Upper lobe of right lung (tissue), 1 donor: ENCODE measurements at regions not wholly inside any gene's neighbourhood (a gene's known extent, or its start where the extent isn't known, plus 50 kb on each side); places are given as distances from the start of the nearest gene placed in this dataset.

Experiments
- ATAC-seq: fragments of 200-7000 bp; cut with Tn5 transposase; one replicate; pipeline ENCODE4 v1.9.1; 2020; ENCODE audit warnings: mild to moderate bottlenecking, moderate library complexity
- DNase-seq: peaks from one replicate; pipeline ENCODE4 v3.0.0-alpha.2; 2020
- H3K27ac ChIP-seq: fragments of 200-600 bp; one replicate; pipeline ENCODE4 v1.8.0; 2022
- H3K27me3 ChIP-seq: fragments of 200-600 bp; one replicate; pipeline ENCODE4 v1.8.0; 2022; ENCODE audit warnings: mild to moderate bottlenecking
- H3K36me3 ChIP-seq: fragments of 200-600 bp; one replicate; pipeline ENCODE4 v1.8.0; 2022
- H3K4me1 ChIP-seq: fragments of 200-600 bp; one replicate; pipeline ENCODE4 v1.8.0; 2022
- H3K4me3 ChIP-seq: fragments of 200-600 bp; one replicate; pipeline ENCODE4 v1.8.0; 2022; ENCODE audit warnings: mild to moderate bottlenecking
- H3K9me3 ChIP-seq: fragments of 200-600 bp; one replicate; pipeline ENCODE4 v1.8.0; 2022
- intact Hi-C: fragments of 100-400 bp; cut with DNase I; formaldehyde crosslinking; loops from one replicate; pipeline ENCODE4 v1.11.0; 2022
- TF ChIP-seq, protein P1 (sequence below): fragments of 200-600 bp; IDR thresholded peaks from one replicate; pipeline ENCODE4 v1.8.0; 2022; ENCODE audit warnings: antibody characterized with exemption
- donor health status: DM: no; HTN: yes; CAD: no; lungs with severe emphysema.

DNA sequence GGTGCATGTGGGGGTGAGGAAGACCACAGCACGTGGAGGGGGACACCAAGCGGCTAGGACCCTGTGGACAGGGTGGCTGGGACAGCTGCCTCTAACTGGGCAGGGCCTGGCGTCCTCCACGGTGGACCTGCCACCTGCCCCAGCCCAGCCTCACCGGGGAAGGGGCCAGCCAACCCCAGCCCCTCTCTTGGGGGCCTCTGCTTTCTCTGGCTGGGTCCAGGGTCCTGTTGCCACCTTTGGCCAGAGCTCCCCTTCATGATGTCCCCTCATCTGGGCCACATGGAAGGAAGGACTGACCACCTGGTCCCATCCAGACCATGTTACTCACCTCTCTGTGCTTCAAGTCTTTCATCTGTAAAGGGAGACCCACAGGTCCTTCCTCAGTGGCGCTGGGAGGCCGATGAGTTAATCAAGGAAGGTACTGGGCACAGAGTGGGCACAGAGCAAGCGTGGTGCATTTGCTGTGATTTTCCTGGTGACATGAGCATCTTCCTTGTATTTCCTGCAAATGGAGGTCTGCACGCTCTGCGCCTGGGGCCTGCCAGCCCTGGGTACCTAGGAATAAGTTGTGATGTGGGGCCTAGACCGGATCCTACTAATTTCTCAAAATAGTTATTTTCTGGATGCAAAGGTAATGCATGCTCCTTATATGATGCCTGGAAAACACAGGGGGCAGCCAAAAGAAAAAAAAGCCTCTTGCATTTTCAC lies 538.4 kb downstream of the TBC1D22A start:
- DNase-seq (no peak), ATAC-seq (no peak)
- H3K27me3 ChIP-seq = no peaks in the 10 kb centered on the region
- no peak overlapping the region for H3K27ac ChIP-seq
- H3K36me3 ChIP-seq = no peaks in the 10 kb centered on the region
- intact Hi-C loops = no loop called here
- H3K4me3 ChIP-seq = no peak overlapping the region
- TF ChIP-seq, protein P1, sequence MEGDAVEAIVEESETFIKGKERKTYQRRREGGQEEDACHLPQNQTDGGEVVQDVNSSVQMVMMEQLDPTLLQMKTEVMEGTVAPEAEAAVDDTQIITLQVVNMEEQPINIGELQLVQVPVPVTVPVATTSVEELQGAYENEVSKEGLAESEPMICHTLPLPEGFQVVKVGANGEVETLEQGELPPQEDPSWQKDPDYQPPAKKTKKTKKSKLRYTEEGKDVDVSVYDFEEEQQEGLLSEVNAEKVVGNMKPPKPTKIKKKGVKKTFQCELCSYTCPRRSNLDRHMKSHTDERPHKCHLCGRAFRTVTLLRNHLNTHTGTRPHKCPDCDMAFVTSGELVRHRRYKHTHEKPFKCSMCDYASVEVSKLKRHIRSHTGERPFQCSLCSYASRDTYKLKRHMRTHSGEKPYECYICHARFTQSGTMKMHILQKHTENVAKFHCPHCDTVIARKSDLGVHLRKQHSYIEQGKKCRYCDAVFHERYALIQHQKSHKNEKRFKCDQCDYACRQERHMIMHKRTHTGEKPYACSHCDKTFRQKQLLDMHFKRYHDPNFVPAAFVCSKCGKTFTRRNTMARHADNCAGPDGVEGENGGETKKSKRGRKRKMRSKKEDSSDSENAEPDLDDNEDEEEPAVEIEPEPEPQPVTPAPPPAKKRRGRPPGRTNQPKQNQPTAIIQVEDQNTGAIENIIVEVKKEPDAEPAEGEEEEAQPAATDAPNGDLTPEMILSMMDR = no peak
- no peaks in the 10 kb centered on the region for H3K9me3 ChIP-seq
- no peaks in the 10 kb centered on the region for H3K4me1 ChIP-seq

DNA sequence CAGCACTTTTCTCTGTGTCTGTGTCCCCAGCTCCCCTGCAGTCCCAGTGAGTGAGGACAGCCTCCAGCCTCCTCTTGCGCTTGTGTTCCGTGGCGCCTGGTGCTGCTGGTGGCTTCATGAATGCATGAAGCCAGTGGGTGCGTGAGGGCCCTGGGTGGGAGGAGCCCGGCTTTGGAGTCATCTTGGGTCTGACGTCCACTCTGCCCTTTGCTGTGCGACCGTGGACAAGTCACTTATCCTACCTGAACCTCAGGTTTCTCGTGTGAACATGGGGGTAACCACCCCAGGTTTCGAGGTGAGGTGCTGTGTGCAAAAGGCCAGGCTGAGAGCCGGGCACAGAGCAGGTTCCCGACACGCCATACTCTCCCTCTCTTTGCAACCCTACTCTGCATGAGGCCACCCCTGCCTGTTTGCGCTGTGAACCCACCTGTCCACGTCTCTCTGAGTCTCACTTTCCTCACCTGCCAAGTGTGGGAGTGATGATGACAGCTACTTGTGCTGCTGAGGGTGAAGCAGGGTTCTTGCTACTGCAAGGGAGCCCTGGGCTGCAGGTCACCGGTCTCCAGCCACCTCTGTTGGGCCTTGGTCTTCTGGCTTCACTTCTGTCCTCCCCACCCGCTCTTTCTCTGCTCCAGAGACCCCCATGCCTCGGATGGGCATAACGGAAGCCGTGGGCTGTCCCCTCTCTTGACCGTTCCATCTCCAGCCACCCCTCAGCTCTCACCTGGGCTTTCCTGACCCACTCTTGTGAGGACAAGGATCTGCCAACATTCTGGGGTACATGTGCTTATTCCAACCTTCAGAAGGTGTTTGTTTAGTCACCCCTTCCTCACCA lies 537.6 kb downstream of the TBC1D22A start:
- no peaks in the 10 kb centered on the region for H3K36me3 ChIP-seq
- H3K9me3 ChIP-seq = no peaks in the 10 kb centered on the region
- H3K27ac ChIP-seq = no peak overlapping the region
- TF ChIP-seq, protein P1 = no peak
- no peak overlapping the region for H3K4me3 ChIP-seq
- H3K27me3 ChIP-seq = no peaks in the 10 kb centered on the region
- intact Hi-C loops = no loop called here
- DNase-seq (no peak), ATAC-seq (no peak)
- H3K4me1 ChIP-seq = no peaks in the 10 kb centered on the region

DNA sequence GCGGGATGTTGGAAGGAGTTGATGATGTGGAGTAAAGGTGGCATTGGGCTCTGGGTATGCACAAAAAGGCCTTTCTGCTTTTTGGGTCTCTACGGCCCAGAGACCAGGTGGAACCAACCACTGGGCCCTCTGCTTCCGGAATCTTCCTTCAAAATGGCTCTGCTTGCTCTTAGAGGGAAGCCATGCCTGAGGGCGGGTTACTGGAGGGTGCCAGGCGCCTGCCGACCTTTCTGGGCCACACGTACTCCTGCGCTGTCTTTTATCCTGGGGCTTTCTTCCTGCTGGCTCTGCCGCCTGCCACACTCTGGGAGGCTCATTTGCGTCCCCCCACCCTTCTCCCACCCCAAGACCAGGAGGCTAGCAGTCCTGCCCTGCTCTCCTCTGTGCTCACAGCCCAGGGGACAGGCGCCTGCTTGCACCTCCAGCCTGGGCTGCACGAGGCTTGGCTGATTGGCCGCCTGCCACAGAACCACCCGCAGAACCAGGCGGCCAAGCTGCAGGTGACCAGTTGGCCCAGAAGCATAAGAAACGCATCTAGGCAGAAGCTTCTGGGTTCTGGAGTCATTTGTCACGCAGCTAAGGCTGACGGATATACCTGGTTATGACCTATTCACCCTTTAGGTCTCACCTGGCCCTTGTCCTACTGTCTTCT lies 536.9 kb downstream of the TBC1D22A start:
- Histone ChIP-seq H3K9me3 (no peaks in the 10 kb centered on the region), H3K4me1 (no peaks in the 10 kb centered on the region), H3K36me3 (no peaks in the 10 kb centered on the region), H3K4me3 (no peak overlapping the region), H3K27ac (no peak overlapping the region), H3K27me3 (no peaks in the 10 kb centered on the region)
- TF ChIP-seq, protein P1 = no peak
- ATAC-seq = no peak
- intact Hi-C loops = no loop called here
- DNase-seq = no peak

DNA sequence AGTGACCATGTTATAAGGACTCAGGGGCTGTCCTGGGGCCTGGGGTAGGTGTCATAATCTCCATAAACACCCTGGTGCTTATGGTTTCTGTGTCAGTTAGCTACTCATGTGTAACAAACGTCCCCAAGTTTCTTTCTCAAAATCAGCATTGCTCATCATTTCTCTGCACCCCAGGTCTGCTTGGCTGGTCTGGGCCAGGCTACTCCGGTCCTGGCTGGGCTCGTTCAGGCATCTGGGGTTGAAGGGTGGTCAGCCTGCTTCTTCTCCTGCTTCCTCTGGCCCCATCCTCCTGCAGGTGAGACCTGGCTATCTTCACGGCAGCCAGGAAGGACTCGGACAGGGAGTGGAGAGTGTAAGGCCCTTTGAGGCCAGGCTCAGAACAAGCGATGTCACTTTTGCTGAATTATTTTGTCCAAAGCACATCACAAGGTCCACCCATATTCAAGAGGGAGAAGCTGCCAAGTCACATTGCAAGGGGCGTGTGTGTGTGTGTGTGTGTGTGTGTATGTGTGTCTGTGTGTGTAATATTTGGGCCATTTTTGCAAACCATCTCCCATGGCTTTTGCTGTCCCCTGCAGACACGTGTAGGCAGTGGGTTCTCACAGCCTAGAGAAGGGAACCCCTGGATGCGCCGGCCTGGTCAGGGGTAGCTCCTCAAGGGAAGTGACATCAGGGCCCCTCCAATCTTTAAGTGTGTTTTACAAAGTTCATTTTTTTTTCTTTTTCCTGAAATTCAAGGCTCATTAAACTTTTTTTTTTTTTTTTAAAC lies 535.8 kb downstream of the TBC1D22A start:
- Histone ChIP-seq H3K4me3 (no peak overlapping the region), H3K9me3 (no peaks in the 10 kb centered on the region), H3K36me3 (no peaks in the 10 kb centered on the region), H3K27me3 (no peaks in the 10 kb centered on the region), H3K27ac (no peak overlapping the region), H3K4me1 (no peaks in the 10 kb centered on the region)
- intact Hi-C loops = no loop called here
- ATAC-seq = no peak
- TF ChIP-seq, protein P1 = no peak
- DNase-seq = no peak

DNA sequence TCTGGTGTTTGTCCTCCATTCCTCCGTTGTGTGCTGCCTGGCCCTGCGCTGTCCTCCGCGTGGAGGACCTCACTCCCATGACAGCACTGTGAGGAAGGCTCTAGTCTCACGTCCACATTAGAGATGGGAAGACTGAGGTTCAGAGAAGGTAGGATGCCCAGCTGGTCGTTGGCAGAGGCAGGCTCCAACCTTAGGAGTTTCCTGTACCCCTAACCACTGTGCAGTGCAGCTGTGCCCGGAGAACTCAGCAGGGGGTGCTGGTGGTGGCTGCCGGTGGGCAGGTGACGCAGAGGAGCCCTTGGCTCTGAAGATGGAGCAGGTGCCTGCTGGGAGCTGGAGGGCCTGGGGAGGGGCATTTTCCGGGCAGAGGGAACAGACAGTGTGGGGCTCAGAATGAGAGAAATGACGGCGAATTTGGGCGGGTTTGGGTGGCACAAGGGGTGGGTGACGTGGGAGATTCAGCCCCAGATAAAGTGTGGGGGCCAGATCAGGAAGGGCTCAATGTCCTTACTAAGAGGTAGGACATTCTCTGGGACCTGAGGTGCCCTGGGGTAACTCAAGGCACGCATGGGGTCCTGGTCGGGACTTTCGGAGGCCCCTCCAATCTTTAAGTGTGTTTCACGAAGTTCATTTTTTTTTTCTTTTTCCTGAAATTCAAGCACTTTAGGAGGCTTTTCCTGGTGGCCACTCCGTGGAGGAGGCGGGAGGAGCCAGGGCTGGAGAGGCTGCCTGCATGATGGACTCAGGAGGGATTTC lies 535.0 kb downstream of the TBC1D22A start:
- TF ChIP-seq, protein P1 = no peak
- Histone ChIP-seq H3K9me3 (no peaks in the 10 kb centered on the region), H3K27me3 (no peaks in the 10 kb centered on the region), H3K4me1 (no peaks in the 10 kb centered on the region), H3K27ac (no peak overlapping the region), H3K36me3 (no peaks in the 10 kb centered on the region), H3K4me3 (no peak overlapping the region)
- intact Hi-C loops = no loop called here
- DNase-seq (no peak), ATAC-seq (no peak)
